ENCODE measurements at regions not wholly inside any gene's neighbourhood (a gene's known extent, or its start where the extent isn't known, plus 50 kb on each side); places are given as distances from the start of the nearest gene placed in this dataset.

GRCh38 chr2:128612628-128613027 lies 294.0 kb upstream of the HS6ST1 start:
- no peak for TF ChIP-seq RELA (CRISPR knock-in tag; IDR thresholded peaks at IDR 0.05)
- no peak for TF ChIP-seq ZNF512 (CRISPR knock-in tag; IDR thresholded peaks at IDR 0.05)
- no peak for TF ChIP-seq EZH2 (conservative IDR thresholded peaks at IDR 0.05; ENCODE audit: low read depth, low read length)
- TF ChIP-seq RORA (CRISPR knock-in tag; IDR thresholded peaks at IDR 0.05): no peak
